CD4-positive, alpha-beta T cell (primary cell): ENCODE measurements at regions not wholly inside any gene's neighbourhood (a gene's known extent, or its start where the extent isn't known, plus 50 kb on each side); places are given as distances from the start of the nearest gene placed in this dataset.

Experiments
- ATAC-seq: fragments of 200-7000 bp; cut with Tn5 transposase; one replicate; pipeline ENCODE4 v1.10.0; 2022; ENCODE audit warnings: mild to moderate bottlenecking; ENCODE audit not compliant: poor library complexity
- CTCF ChIA-PET: fragments of 350-600 bp; sonication (Branson Sonifier 250); formaldehyde crosslinking; loops from one replicate; lab custom pipeline; 2021; ENCODE audit warnings: antibody characterized with exemption, inconsistent platforms; lab: Charles Lee
- POLR2A ChIA-PET: fragments of 350-600 bp; sonication (Branson Sonifier 250); formaldehyde crosslinking; loops from one replicate; lab custom pipeline; 2021; ENCODE audit warnings: antibody characterized with exemption, inconsistent platforms; lab: Charles Lee
- DNase-seq, 14 experiments: peaks; one replicate each; pipeline ENCODE4 v3.0.0-alpha.2; 2013 to 2020; ENCODE audit warnings: mixed read lengths in 2 of 14
- H3K27ac ChIP-seq, 2 donors: one replicate each; pipeline versions ENCODE4 v1.5.1 to v1.7.0; 2013; ENCODE audit warnings: low read length in 2 of 2, low read depth in 1 of 2, mild to moderate bottlenecking in 1 of 2
- H3K27me3 ChIP-seq, 2 experiments: 1 replicate in 1 of 2; 2 replicates in 1 of 2; pipeline versions ENCODE4 v1.6.1 to v1.7.0; 2013; ENCODE audit warnings: low read length in 2 of 2, control low read depth in 1 of 2, mild to moderate bottlenecking in 1 of 2, moderate library complexity in 1 of 2; ENCODE audit not compliant: insufficient read depth in 2 of 2, control insufficient read depth in 1 of 2
- H3K36me3 ChIP-seq: one replicate; pipeline ENCODE4 v1.6.1; 2013; ENCODE audit warnings: low read length, control low read depth; ENCODE audit not compliant: insufficient read depth
- H3K4me1 ChIP-seq: one replicate; pipeline ENCODE4 v1.6.1; 2013; ENCODE audit warnings: low read length, control low read depth; ENCODE audit not compliant: insufficient read depth
- H3K4me3 ChIP-seq: one replicate; pipeline ENCODE4 v1.5.1; 2013; ENCODE audit warnings: mild to moderate bottlenecking, low read length, moderate library complexity
- H3K9me3 ChIP-seq, 2 experiments: 1 replicate in 1 of 2; 2 replicates in 1 of 2; pipeline versions ENCODE4 v1.6.1 to v1.7.0; 2013; ENCODE audit warnings: low read length in 2 of 2, mild to moderate bottlenecking in 2 of 2, control low read depth in 1 of 2, moderate library complexity in 1 of 2; ENCODE audit not compliant: control insufficient read depth in 1 of 2, insufficient read depth in 1 of 2
- H3K27ac Mint-ChIP-seq: one replicate; pipeline ENCODE4 v1.8.0; 2020; ENCODE audit warnings: mixed read lengths
- H3K27me3 Mint-ChIP-seq: one replicate; pipeline ENCODE4 v1.8.0; 2021; ENCODE audit warnings: mixed read lengths
- H3K36me3 Mint-ChIP-seq: one replicate; pipeline ENCODE4 v1.8.0; 2021; ENCODE audit warnings: low read depth, mixed read lengths
- H3K4me1 Mint-ChIP-seq: one replicate; pipeline ENCODE4 v1.8.0; 2021; ENCODE audit warnings: low read depth, mixed read lengths
- H3K4me3 Mint-ChIP-seq: one replicate; pipeline ENCODE4 v1.8.0; 2020; ENCODE audit warnings: mild to moderate bottlenecking, mixed read lengths
- H3K9me3 Mint-ChIP-seq: one replicate; pipeline ENCODE4 v1.8.0; 2020; ENCODE audit warnings: mixed read lengths
- CTCF ChIP-seq: fragments of 200-600 bp; IDR thresholded peaks from one replicate; pipeline ENCODE4 v1.8.0; 2022; ENCODE audit warnings: antibody characterized with exemption, mild to moderate bottlenecking
- intact Hi-C, 2 experiments: fragments of 100-400 bp; cut with DNase I in 1 of 2; cut with micrococcal nuclease in 1 of 2; formaldehyde crosslinking; loops; one replicate each; pipeline versions ENCODE4 v1.15.1 to v1.9.0; 2023 to 2025; cut with DNase I, micrococcal nuclease

DNA sequence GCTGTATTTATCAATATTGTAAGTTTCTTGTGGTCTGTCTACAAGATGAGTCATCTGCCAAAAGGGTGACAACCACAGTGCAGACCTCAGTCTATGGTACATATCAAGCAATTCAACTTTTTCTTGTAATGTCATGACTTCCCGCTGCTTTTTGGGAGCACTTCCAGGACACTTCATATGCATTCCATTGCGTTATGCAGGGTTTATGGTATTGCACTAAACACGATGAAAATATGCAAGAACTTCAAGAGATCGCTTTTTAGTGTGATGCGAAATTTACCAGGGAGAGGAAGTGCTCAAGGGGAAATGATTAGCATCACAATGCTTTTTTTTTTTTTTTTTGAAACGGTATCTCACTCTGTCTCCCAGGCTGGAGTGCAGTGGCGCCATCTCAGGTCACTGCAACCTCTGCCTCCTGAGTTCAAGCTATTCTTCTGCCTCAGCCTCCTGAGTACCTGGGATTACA is 166.5 kb downstream of the TFAP2A start:
- H3K4me1 ChIP-seq: no peaks in the 10 kb centered on the region
- peaks cover 4% of the 10 kb centered on the region for H3K27me3 Mint-ChIP-seq
- ATAC-seq: no peak
- H3K36me3 ChIP-seq: no peaks in the 10 kb centered on the region
- H3K4me3 ChIP-seq: no peak overlapping the region
- H3K4me3 Mint-ChIP-seq: no peak overlapping the region
- no peak overlapping the region for H3K27ac ChIP-seq
- POLR2A ChIA-PET: no interaction called here
- CTCF ChIA-PET: no interaction called here
- H3K27me3 ChIP-seq: peaks cover 0 to 4% of the 10 kb centered on the region in 2 experiments
- TF ChIP-seq CTCF: no peak
- H3K9me3 ChIP-seq: peaks cover 0 to 6% of the 10 kb centered on the region in 2 experiments
- H3K9me3 Mint-ChIP-seq: no peaks in the 10 kb centered on the region
- H3K27ac Mint-ChIP-seq: no peak overlapping the region
- H3K4me1 Mint-ChIP-seq: no peaks in the 10 kb centered on the region
- DNase-seq: no peak
- intact Hi-C loops: no loop called here
- H3K36me3 Mint-ChIP-seq: no peaks in the 10 kb centered on the region

DNA sequence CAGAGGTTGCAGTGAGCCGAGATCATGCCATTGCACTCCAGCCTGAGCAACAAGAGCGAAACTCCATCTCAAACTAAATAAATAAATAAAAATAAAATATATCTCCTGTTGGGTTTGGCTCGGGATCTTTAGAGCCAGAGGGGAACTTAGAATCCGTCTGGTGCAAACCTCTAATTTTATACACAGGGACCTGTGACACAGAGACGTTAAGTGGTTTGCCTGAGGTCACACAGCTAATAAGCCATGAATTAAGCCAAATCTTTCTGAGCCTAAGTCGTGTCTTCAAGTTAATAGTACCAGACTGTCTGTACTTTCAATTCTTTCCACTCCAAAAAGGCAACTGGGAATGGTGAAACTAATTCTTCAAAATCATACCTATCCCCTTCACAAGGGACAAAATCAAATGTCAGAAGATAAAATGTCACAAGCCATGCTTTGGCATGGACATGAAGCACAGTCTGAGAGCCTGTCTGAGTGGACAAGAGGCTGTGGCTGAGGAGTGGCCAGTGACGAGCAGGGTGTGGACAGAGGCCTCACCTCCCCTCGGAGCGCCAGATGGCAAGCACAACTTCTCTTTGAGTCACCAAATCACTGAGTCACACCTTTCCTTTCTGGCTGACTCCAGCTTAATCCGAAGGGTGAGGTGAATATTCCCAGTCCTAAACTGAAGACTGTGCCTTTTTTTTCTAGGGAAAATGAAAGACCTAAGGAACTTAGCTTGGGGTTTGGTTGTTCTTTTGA is 177.4 kb downstream of the TFAP2A start:
- POLR2A ChIA-PET: no interaction called here
- Mint-ChIP-seq H3K36me3 (no peaks in the 10 kb centered on the region), H3K4me3 (no peak overlapping the region), H3K9me3 (no peaks in the 10 kb centered on the region), H3K27me3 (no peaks in the 10 kb centered on the region), H3K27ac (no peak overlapping the region), H3K4me1 (no peaks in the 10 kb centered on the region)
- CTCF ChIA-PET: no interaction called here
- ATAC-seq (no peak), DNase-seq (no peak)
- Histone ChIP-seq H3K9me3 (no peaks in the 10 kb centered on the region), H3K4me3 (no peak overlapping the region), H3K4me1 (no peaks in the 10 kb centered on the region), H3K36me3 (no peaks in the 10 kb centered on the region), H3K27ac (no peak overlapping the region), H3K27me3 (no peaks in the 10 kb centered on the region)
- intact Hi-C loops: no loop called here
- TF ChIP-seq CTCF: no peak

- no peak overlapping the region for H3K4me3 Mint-ChIP-seq
- DNase-seq (no peak), ATAC-seq (no peak)
- no peaks in the 10 kb centered on the region for H3K4me1 Mint-ChIP-seq
- H3K9me3 Mint-ChIP-seq: no peaks in the 10 kb centered on the region
- Histone ChIP-seq H3K9me3 (no peaks in the 10 kb centered on the region), H3K27ac (no peak overlapping the region), H3K4me3 (no peak overlapping the region), H3K27me3 (no peaks in the 10 kb centered on the region), H3K36me3 (no peaks in the 10 kb centered on the region), H3K4me1 (no peaks in the 10 kb centered on the region)
- no peaks in the 10 kb centered on the region for H3K27me3 Mint-ChIP-seq
- intact Hi-C loops: no loop called here
- H3K36me3 Mint-ChIP-seq: no peaks in the 10 kb centered on the region
- ChIA-PET POLR2A (interaction anchor here (0.6 kb wide), 1 partner anchor 68 kb away, joined by 3 read pairs; no protein-coding TSS in a partner anchor), CTCF (no interaction called here)
- H3K27ac Mint-ChIP-seq: no peak overlapping the region
- no peak for TF ChIP-seq CTCF
Measured at GRCh38 chr6:10235344-10235743, 179.5 kb downstream of the TFAP2A start.
